ENCODE measurements at regions not wholly inside any gene's neighbourhood (a gene's known extent, or its start where the extent isn't known, plus 50 kb on each side); places are given as distances from the start of the nearest gene placed in this dataset.
A peak's percentile ranks its signal among the peaks of the same experiment; 100 is the strongest.
"Not testable (repeated sequence)": the region's sequence is repeated elsewhere in the genome, so short reads cannot be mapped to it uniquely, and the experiment has no call there.

- H3K9me3 Mint-ChIP-seq, result no peaks in the 10 kb centered on the region
- H3K4me1 Mint-ChIP-seq, result peaks cover 24% of the 10 kb centered on the region
- H3K27ac Mint-ChIP-seq, result no peak overlapping the region
- TF ChIP-seq CTCF (IDR thresholded peaks at IDR 0.05; ENCODE audit: unreplicated experiment), result no peak
- no peaks in the 10 kb centered on the region for H3K36me3 Mint-ChIP-seq
- no peaks in the 10 kb centered on the region for H3K27me3 Mint-ChIP-seq (ENCODE audit: low read depth)
- H3K4me3 Mint-ChIP-seq, result no peak overlapping the region
- no peak for DNase-seq (ENCODE audit: low spot score in 2 of 2, unreplicated experiment in 2 of 2)
These were observed 132.5 kb upstream of the INTU start for GRCh38 chr4:127500242-127500641.

- no peak for TF ChIP-seq CTCF (IDR thresholded peaks at IDR 0.05; ENCODE audit: unreplicated experiment)
- Mint-ChIP-seq H3K4me1 (peaks cover 27% of the 10 kb centered on the region), H3K27me3 (ENCODE audit: low read depth) (no peaks in the 10 kb centered on the region), H3K27ac (no peak overlapping the region), H3K9me3 (no peaks in the 10 kb centered on the region), H3K4me3 (no peak overlapping the region), H3K36me3 (no peaks in the 10 kb centered on the region)
- DNase-seq (ENCODE audit: low spot score in 2 of 2, unreplicated experiment in 2 of 2), result no peak
These were observed 131.7 kb upstream of the INTU start for GRCh38 chr4:127501103-127501502.

- no peak overlapping the region for H3K4me3 Mint-ChIP-seq
- no peaks in the 10 kb centered on the region for H3K9me3 Mint-ChIP-seq
- no peaks in the 10 kb centered on the region for H3K36me3 Mint-ChIP-seq
- no peak for TF ChIP-seq CTCF (IDR thresholded peaks at IDR 0.05; ENCODE audit: unreplicated experiment)
- no peaks in the 10 kb centered on the region for H3K27me3 Mint-ChIP-seq (ENCODE audit: low read depth)
- H3K4me1 Mint-ChIP-seq, result peaks cover 30% of the 10 kb centered on the region
- no peak for DNase-seq (ENCODE audit: low spot score in 2 of 2, unreplicated experiment in 2 of 2)
- no peak overlapping the region for H3K27ac Mint-ChIP-seq
These were observed 129.6 kb upstream of the INTU start for GRCh38 chr4:127503111-127503510.

GRCh38 chr4:127505203-127505602 is 127.6 kb upstream of the INTU start:
- Mint-ChIP-seq H3K4me3 (no peak overlapping the region), H3K9me3 (no peaks in the 10 kb centered on the region), H3K4me1 (peaks cover 30% of the 10 kb centered on the region), H3K27me3 (ENCODE audit: low read depth) (no peaks in the 10 kb centered on the region), H3K27ac (peak overlapping the region; percentile 80), H3K36me3 (no peaks in the 10 kb centered on the region)
- peak in 1 of 2 experiments; percentile 42 for DNase-seq (ENCODE audit: low spot score in 2 of 2, unreplicated experiment in 2 of 2)
- no peak for TF ChIP-seq CTCF (IDR thresholded peaks at IDR 0.05; ENCODE audit: unreplicated experiment)

GRCh38 chr4:127506283-127506682 is 126.5 kb upstream of the INTU start:
- no peaks in the 10 kb centered on the region for H3K27me3 Mint-ChIP-seq (ENCODE audit: low read depth)
- H3K36me3 Mint-ChIP-seq, result no peaks in the 10 kb centered on the region
- no peak overlapping the region for H3K4me3 Mint-ChIP-seq
- H3K4me1 Mint-ChIP-seq, result peaks cover 26% of the 10 kb centered on the region
- no peak for TF ChIP-seq CTCF (IDR thresholded peaks at IDR 0.05; ENCODE audit: unreplicated experiment)
- H3K9me3 Mint-ChIP-seq, result no peaks in the 10 kb centered on the region
- no peak overlapping the region for H3K27ac Mint-ChIP-seq
- no peak for DNase-seq (ENCODE audit: low spot score in 2 of 2, unreplicated experiment in 2 of 2)

GRCh38 chr4:127509155-127509554 is 123.6 kb upstream of the INTU start:
- no peak overlapping the region for H3K27ac Mint-ChIP-seq
- no peak for TF ChIP-seq CTCF (IDR thresholded peaks at IDR 0.05; ENCODE audit: unreplicated experiment)
- DNase-seq (ENCODE audit: low spot score in 2 of 2, unreplicated experiment in 2 of 2), result no peak

GRCh38 chr4:127512672-127513071 is 120.1 kb upstream of the INTU start:
- H3K36me3 Mint-ChIP-seq; DNase-seq (ENCODE audit: low spot score in 2 of 2, unreplicated experiment in 2 of 2); H3K4me1 Mint-ChIP-seq; H3K27ac Mint-ChIP-seq; H3K9me3 Mint-ChIP-seq; H3K27me3 Mint-ChIP-seq (ENCODE audit: low read depth); H3K4me3 Mint-ChIP-seq: not testable (repeated sequence)

More at GRCh38 chr4:127509155-127509554, 123.6 kb upstream of the INTU start:
- Mint-ChIP-seq H3K9me3 (no peaks in the 10 kb centered on the region), H3K4me3 (no peak overlapping the region), H3K36me3 (no peaks in the 10 kb centered on the region), H3K27me3 (ENCODE audit: low read depth) (no peaks in the 10 kb centered on the region), H3K4me1 (peaks cover 16% of the 10 kb centered on the region)

- not testable (repeated sequence) for H3K27me3 Mint-ChIP-seq (ENCODE audit: low read depth); H3K4me3 Mint-ChIP-seq; H3K27ac Mint-ChIP-seq; DNase-seq (ENCODE audit: low spot score in 2 of 2, unreplicated experiment in 2 of 2); H3K4me1 Mint-ChIP-seq; H3K9me3 Mint-ChIP-seq; H3K36me3 Mint-ChIP-seq
These were observed 117.5 kb upstream of the INTU start for GRCh38 chr4:127515259-127515658.
